Natural killer cell (primary cell): ENCODE measurements at regions not wholly inside any gene's neighbourhood (a gene's known extent, or its start where the extent isn't known, plus 50 kb on each side); places are given as distances from the start of the nearest gene placed in this dataset.

ENCODE experiments used
- ATAC-seq, 3 donors: fragments of 150-1000 bp in 2 of 3; fragments of 200-7000 bp in 1 of 3; cut with Tn5 transposase; 1 replicate in 1 of 3; 2 replicates in 2 of 3; pipeline ENCODE4 v1.10.0; 2021; ENCODE audit warnings: mild to moderate bottlenecking in 2 of 3, moderate library complexity in 2 of 3
- DNase-seq, 2 donors: peaks; one replicate each; pipeline versions ENCODE4 v3.0.0 to v3.0.0-alpha.2; 2013 to 2021; ENCODE audit warnings: mixed read lengths in 1 of 2
- H3K27ac ChIP-seq: one replicate; pipeline ENCODE4 v1.5.1; 2013; ENCODE audit warnings: mild to moderate bottlenecking, low read length
- H3K27me3 ChIP-seq: one replicate; pipeline ENCODE4 v1.6.1; 2013; ENCODE audit warnings: low read length; ENCODE audit not compliant: control insufficient read depth, insufficient read depth
- H3K36me3 ChIP-seq: one replicate; pipeline ENCODE4 v1.6.1; 2013; ENCODE audit warnings: low read length; ENCODE audit not compliant: control insufficient read depth, insufficient read depth
- H3K4me1 ChIP-seq: one replicate; pipeline ENCODE4 v1.6.1; 2013; ENCODE audit warnings: low read length; ENCODE audit not compliant: control insufficient read depth, insufficient read depth
- H3K4me3 ChIP-seq: one replicate; pipeline ENCODE4 v1.5.1; 2013; ENCODE audit warnings: low read length
- H3K9me3 ChIP-seq: one replicate; pipeline ENCODE4 v1.6.1; 2013; ENCODE audit warnings: low read length; ENCODE audit not compliant: control insufficient read depth, insufficient read depth
- H3K27ac Mint-ChIP-seq, 2 donors: one replicate each; pipeline ENCODE4 v1.8.0; 2022; ENCODE audit warnings: mild to moderate bottlenecking in 2 of 2, mixed read lengths in 2 of 2, moderate library complexity in 1 of 2
- H3K27me3 Mint-ChIP-seq, 2 donors: one replicate each; pipeline ENCODE4 v1.8.0; 2022; ENCODE audit warnings: low read depth in 2 of 2, mixed read lengths in 2 of 2
- H3K36me3 Mint-ChIP-seq: one replicate; pipeline ENCODE4 v1.8.0; 2022; ENCODE audit warnings: mixed read lengths
- H3K4me1 Mint-ChIP-seq, 2 donors: one replicate each; pipeline ENCODE4 v1.8.0; 2022; ENCODE audit warnings: mixed read lengths in 2 of 2
- H3K4me3 Mint-ChIP-seq: one replicate; pipeline ENCODE4 v1.8.0; 2022; ENCODE audit warnings: mild to moderate bottlenecking, moderate library complexity, mixed read lengths
- H3K9me3 Mint-ChIP-seq, 2 donors: one replicate each; pipeline ENCODE4 v1.8.0; 2022; ENCODE audit warnings: mixed read lengths in 2 of 2
- WGBS: methylation state at CpG from one replicate; pipeline ENCODE4 v1.1.7; 2013; ENCODE audit warnings: missing lambda C conversion rate; ENCODE audit not compliant: insufficient coverage; 5-methylcytosine and 5-hydroxymethylcytosine counted together
- intact Hi-C: fragments of 100-400 bp; cut with micrococcal nuclease; formaldehyde crosslinking; loops from one replicate; pipeline ENCODE4 v1.14.2; 2022
- TF ChIP-seq, protein P1 (sequence below): fragments of 200-600 bp; IDR thresholded peaks from one replicate; pipeline ENCODE4 v1.8.0; 2022; ENCODE audit warnings: antibody characterized with exemption

DNA sequence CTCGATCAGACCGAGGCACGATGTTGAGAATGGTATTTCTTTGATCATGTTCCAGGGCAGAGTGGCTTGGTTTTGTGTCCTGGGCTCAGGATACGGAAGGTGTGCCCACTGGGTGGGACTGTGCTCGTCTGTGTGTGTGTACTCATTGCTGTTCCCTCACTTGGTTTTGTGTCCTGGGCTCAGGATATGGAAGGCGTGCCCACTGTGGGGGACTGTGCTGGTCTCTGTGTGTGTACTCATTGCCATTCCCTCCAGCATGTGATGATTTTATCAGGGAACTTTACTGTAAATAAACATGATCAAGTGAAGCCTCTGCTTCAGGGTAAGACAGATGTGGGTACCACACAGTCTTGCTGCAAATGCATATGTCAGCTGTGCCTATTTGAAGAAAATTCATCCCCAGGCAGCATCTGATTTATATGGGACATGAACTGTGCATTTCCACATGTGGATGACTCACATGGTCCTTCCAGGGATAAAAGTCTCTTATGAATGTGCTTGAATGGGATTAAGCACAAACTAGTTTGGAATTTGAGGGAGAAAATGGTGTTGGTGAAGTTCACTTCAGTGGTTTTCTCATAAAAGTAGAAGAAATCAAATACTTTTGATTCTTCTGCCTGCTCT is 274.3 kb downstream of the QKI start:
- peaks cover 5% of the 10 kb centered on the region for H3K4me1 ChIP-seq
- DNase-seq (no peak), ATAC-seq (no peak)
- no peaks in the 10 kb centered on the region for H3K9me3 ChIP-seq
- H3K9me3 Mint-ChIP-seq: peaks cover 0 to 2% of the 10 kb centered on the region in 2 donors
- peaks cover 6% of the 10 kb centered on the region in 2 donors for H3K4me1 Mint-ChIP-seq
- intact Hi-C loops: no loop called here
- TF ChIP-seq, protein P1, sequence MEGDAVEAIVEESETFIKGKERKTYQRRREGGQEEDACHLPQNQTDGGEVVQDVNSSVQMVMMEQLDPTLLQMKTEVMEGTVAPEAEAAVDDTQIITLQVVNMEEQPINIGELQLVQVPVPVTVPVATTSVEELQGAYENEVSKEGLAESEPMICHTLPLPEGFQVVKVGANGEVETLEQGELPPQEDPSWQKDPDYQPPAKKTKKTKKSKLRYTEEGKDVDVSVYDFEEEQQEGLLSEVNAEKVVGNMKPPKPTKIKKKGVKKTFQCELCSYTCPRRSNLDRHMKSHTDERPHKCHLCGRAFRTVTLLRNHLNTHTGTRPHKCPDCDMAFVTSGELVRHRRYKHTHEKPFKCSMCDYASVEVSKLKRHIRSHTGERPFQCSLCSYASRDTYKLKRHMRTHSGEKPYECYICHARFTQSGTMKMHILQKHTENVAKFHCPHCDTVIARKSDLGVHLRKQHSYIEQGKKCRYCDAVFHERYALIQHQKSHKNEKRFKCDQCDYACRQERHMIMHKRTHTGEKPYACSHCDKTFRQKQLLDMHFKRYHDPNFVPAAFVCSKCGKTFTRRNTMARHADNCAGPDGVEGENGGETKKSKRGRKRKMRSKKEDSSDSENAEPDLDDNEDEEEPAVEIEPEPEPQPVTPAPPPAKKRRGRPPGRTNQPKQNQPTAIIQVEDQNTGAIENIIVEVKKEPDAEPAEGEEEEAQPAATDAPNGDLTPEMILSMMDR: no peak
- no peak overlapping the region for H3K27ac Mint-ChIP-seq
- no peak overlapping the region for H3K4me3 ChIP-seq
- H3K27me3 ChIP-seq: no peaks in the 10 kb centered on the region
- H3K27ac ChIP-seq: no peak overlapping the region
- no peak overlapping the region for H3K4me3 Mint-ChIP-seq
- H3K27me3 Mint-ChIP-seq: peaks cover 14 to 21% of the 10 kb centered on the region in 2 donors
- no peaks in the 10 kb centered on the region for H3K36me3 ChIP-seq
- 91% methylated on average over 6 of the region's 6 CpGs for whole genome bisulfite sequencing
- no peaks in the 10 kb centered on the region for H3K36me3 Mint-ChIP-seq

DNA sequence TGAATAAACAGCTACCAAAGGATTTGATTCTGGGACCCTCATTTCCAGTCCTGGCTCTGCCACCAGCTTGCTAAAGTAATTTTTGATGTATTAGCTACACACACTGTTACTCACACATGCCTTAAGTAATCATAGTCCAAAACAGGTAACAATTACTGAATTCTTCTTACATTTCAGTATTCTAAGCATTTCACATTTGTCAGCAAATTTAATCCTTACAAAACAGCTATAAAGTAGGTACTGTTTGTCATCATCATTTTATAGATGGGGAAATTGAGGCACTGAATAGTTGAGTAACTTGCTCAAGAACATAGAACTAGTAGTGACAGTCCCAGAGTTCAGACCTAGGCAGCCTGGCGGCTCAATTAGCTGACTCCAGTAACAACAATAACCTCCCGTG is 272.6 kb downstream of the QKI start:
- intact Hi-C loops: no loop called here

DNA sequence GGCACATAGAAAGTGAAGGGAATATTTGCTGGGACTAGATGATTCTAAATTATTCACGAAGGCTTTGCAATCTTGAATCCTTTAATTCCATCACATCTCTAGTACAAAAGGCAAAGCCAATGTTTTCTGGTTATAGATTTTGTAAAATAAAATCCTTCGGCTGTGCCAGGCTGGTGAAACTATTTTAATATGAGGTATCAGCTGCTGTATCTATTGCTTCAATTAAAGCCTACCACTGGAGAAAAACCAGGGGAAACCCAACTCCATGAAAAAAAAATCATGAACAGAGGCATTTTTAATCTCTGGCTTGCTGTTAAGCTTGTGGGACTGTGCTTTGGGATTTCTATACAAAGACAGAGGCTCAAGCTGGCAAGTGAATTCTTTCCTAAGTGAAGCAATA is 271.8 kb downstream of the QKI start:
- H3K27ac ChIP-seq: no peak overlapping the region
- no peak overlapping the region for H3K27ac Mint-ChIP-seq
- H3K4me1 ChIP-seq: no peaks in the 10 kb centered on the region
- no peak overlapping the region for H3K4me3 Mint-ChIP-seq
- no peaks in the 10 kb centered on the region for H3K36me3 Mint-ChIP-seq
- H3K9me3 Mint-ChIP-seq: peaks cover 0 to 2% of the 10 kb centered on the region in 2 donors
- DNase-seq (no peak), ATAC-seq (no peak)
- no peaks in the 10 kb centered on the region for H3K36me3 ChIP-seq
- TF ChIP-seq, protein P1: no peak
- WGBS: no CpG with 5 or more reads among the region's 2 CpGs
- intact Hi-C loops: no loop called here
- H3K4me3 ChIP-seq: no peak overlapping the region
- H3K27me3 Mint-ChIP-seq: peaks cover 15 to 25% of the 10 kb centered on the region in 2 donors
- H3K27me3 ChIP-seq: no peaks in the 10 kb centered on the region
- no peaks in the 10 kb centered on the region for H3K4me1 Mint-ChIP-seq
- no peaks in the 10 kb centered on the region for H3K9me3 ChIP-seq

More for the DNA sequence above, 272.6 kb downstream of the QKI start:
- H3K4me3 ChIP-seq: no peak overlapping the region
- Mint-ChIP-seq H3K4me1 (no peaks in the 10 kb centered on the region), H3K36me3 (no peaks in the 10 kb centered on the region), H3K27ac (no peak overlapping the region), H3K9me3 (peaks cover 0 to 2% of the 10 kb centered on the region in 2 donors), H3K4me3 (no peak overlapping the region), H3K27me3 (peaks cover 15 to 25% of the 10 kb centered on the region in 2 donors)
- H3K4me1 ChIP-seq: no peaks in the 10 kb centered on the region
- WGBS: 98% methylated on average over 2 of the region's 2 CpGs
- TF ChIP-seq, protein P1: no peak
- H3K27me3 ChIP-seq: no peaks in the 10 kb centered on the region
- no peak for DNase-seq
- no peak for ATAC-seq
- no peak overlapping the region for H3K27ac ChIP-seq
- H3K9me3 ChIP-seq: no peaks in the 10 kb centered on the region
- no peaks in the 10 kb centered on the region for H3K36me3 ChIP-seq

DNA sequence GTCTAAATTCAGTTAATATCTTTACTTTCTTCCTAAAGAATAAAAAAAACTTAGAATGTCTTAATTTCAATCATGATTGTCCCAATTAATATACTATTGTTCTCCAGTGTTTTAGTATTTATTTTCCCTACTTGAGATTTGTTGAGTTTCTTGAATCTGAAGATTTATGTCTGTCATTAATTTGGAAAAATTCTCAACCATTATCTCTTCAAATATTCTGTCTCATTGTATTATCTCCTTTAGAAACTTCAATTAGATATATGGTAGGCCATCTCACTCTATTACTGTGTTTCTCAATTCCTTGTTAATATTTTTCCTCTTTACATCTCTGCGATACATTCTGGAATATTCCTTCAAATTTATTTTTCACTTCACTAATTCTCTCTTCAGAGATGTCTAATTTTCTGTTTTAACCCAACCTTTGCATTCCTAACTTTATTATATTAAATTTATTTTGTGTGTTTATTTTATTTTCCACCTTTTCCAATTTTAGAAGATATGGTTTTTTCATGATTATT is 268.6 kb downstream of the QKI start:
- Mint-ChIP-seq H3K9me3 (peaks cover 0 to 2% of the 10 kb centered on the region in 2 donors), H3K4me3 (no peak overlapping the region), H3K27ac (no peak overlapping the region), H3K36me3 (no peaks in the 10 kb centered on the region), H3K4me1 (peaks cover 6 to 10% of the 10 kb centered on the region in 2 donors), H3K27me3 (peaks cover 10% of the 10 kb centered on the region in 2 donors)
- H3K9me3 ChIP-seq: no peaks in the 10 kb centered on the region
- no peaks in the 10 kb centered on the region for H3K4me1 ChIP-seq
- ATAC-seq (no peak), DNase-seq (no peak)
- intact Hi-C loops: no loop called here
- WGBS: 100% methylated on average over 1 of the region's 1 CpG
- TF ChIP-seq, protein P1: no peak
- no peak overlapping the region for H3K27ac ChIP-seq
- H3K4me3 ChIP-seq: no peak overlapping the region
- H3K36me3 ChIP-seq: no peaks in the 10 kb centered on the region
- peaks cover 1% of the 10 kb centered on the region for H3K27me3 ChIP-seq
